Peyer's patch (tissue), 4 donors: ENCODE measurements at regions not wholly inside any gene's neighbourhood (a gene's known extent, or its start where the extent isn't known, plus 50 kb on each side); places are given as distances from the start of the nearest gene placed in this dataset.
"Not testable (repeated sequence)": the region's sequence is repeated elsewhere in the genome, so short reads cannot be mapped to it uniquely, and the experiment has no call there.

ENCODE experiments used
- DNase-seq, 3 donors: peaks; one replicate each; pipeline ENCODE4 v3.0.0-alpha.2; 2017 to 2019
- H3K27ac ChIP-seq, 4 donors: fragments of 200-600 bp; sonication (generic); one replicate each; pipeline ENCODE4 v1.5.1; 2016 to 2019
- H3K27me3 ChIP-seq, 2 donors: fragments of 200-600 bp; sonication (generic); one replicate each; pipeline ENCODE4 v1.5.1; 2019
- H3K36me3 ChIP-seq, 3 donors: fragments of 200-600 bp; sonication (generic); one replicate each; pipeline ENCODE4 v1.5.1; 2016 to 2019
- H3K4me1 ChIP-seq, 4 donors: fragments of 200-600 bp; sonication (generic); one replicate each; pipeline ENCODE4 v1.5.1; 2016 to 2019
- H3K4me3 ChIP-seq, 4 donors: fragments of 200-600 bp; sonication (generic); 1 replicate in 3 of 4; 2 replicates in 1 of 4; pipeline ENCODE4 v1.5.1; 2016 to 2019; ENCODE audit warnings: mild to moderate bottlenecking in 1 of 4
- H3K9me3 ChIP-seq, 4 donors: fragments of 200-600 bp; sonication (generic); one replicate each; pipeline ENCODE4 v1.5.1; 2016 to 2019; ENCODE audit warnings: mild to moderate bottlenecking in 1 of 4
- POLR2A ChIP-seq, 2 donors: fragments of 450-650 bp; IDR thresholded peaks; one replicate each; pipeline ENCODE4 v1.5.1; 2017; ENCODE audit warnings: antibody characterized with exemption in 2 of 2, mild to moderate bottlenecking in 2 of 2, moderate library complexity in 2 of 2
- TF ChIP-seq, protein P1 (sequence below), 6 experiments: fragments of 450-650 bp in 4 of 6; fragments of 200-600 bp in 2 of 6; sonication (generic) in 1 of 6; IDR thresholded peaks; one replicate each; pipeline ENCODE4 v1.5.1; 2017 to 2019; ENCODE audit warnings: antibody characterized with exemption in 6 of 6, mild to moderate bottlenecking in 3 of 6, moderate library complexity in 1 of 6

DNA sequence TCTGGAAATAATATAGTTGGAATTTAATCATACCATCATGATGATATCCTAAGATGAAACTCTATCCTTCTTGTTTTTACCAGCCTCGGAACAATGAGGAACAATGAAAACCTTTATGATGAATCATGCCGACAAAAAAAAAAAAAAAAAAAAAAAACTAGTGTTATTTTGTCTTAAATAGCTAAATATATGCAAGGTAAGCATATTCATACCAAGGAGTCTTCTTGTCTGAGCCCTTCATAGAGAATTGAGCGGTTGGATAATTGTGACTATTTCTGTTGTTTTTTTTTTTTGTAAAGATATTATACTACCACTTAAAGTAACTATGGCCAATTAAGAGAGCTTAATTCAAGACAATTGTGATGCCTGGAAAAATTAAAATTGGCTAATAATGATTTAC, 244.0 kb upstream of the PCDH9 start:
- no peak overlapping the region for H3K4me3 ChIP-seq
- no peaks in the 10 kb centered on the region for H3K4me1 ChIP-seq
- H3K27me3 ChIP-seq = no peaks in the 10 kb centered on the region
- no peak for DNase-seq
- TF ChIP-seq, protein P1, sequence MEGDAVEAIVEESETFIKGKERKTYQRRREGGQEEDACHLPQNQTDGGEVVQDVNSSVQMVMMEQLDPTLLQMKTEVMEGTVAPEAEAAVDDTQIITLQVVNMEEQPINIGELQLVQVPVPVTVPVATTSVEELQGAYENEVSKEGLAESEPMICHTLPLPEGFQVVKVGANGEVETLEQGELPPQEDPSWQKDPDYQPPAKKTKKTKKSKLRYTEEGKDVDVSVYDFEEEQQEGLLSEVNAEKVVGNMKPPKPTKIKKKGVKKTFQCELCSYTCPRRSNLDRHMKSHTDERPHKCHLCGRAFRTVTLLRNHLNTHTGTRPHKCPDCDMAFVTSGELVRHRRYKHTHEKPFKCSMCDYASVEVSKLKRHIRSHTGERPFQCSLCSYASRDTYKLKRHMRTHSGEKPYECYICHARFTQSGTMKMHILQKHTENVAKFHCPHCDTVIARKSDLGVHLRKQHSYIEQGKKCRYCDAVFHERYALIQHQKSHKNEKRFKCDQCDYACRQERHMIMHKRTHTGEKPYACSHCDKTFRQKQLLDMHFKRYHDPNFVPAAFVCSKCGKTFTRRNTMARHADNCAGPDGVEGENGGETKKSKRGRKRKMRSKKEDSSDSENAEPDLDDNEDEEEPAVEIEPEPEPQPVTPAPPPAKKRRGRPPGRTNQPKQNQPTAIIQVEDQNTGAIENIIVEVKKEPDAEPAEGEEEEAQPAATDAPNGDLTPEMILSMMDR (IDR thresholded peaks at IDR 0.05) = no peak
- TF ChIP-seq POLR2A (IDR thresholded peaks at IDR 0.05) = no peak
- no peak overlapping the region for H3K27ac ChIP-seq
- H3K9me3 ChIP-seq = no peaks in the 10 kb centered on the region
- no peaks in the 10 kb centered on the region for H3K36me3 ChIP-seq

DNA sequence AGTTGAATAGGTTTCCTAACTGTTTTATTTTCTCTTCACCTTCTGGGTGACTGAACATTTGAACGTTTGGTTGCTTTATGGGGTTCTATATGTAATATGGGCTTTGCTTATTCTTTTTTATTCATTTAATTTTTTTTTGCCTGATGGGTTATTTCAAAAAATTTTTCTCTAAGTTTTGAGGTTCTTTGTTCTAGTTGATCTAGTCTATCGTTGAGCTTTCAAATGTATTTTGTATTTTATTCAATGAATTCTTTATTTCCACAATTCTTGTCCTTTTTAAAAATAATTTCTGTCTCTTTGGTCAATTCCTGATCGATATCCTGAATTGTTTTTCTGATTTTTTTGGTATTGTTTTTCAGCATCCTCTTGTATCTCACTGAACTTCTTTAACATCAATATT, 239.5 kb upstream of the PCDH9 start:
- DNase-seq = no peak
- H3K4me3 ChIP-seq = no peak overlapping the region
- no peaks in the 10 kb centered on the region for H3K4me1 ChIP-seq
- H3K27ac ChIP-seq = no peak overlapping the region
- H3K36me3 ChIP-seq = no peaks in the 10 kb centered on the region
- H3K9me3 ChIP-seq = no peaks in the 10 kb centered on the region
- no peak for TF ChIP-seq POLR2A (IDR thresholded peaks at IDR 0.05)
- TF ChIP-seq, protein P1 (IDR thresholded peaks at IDR 0.05) = no peak
- H3K27me3 ChIP-seq = no peaks in the 10 kb centered on the region

DNA sequence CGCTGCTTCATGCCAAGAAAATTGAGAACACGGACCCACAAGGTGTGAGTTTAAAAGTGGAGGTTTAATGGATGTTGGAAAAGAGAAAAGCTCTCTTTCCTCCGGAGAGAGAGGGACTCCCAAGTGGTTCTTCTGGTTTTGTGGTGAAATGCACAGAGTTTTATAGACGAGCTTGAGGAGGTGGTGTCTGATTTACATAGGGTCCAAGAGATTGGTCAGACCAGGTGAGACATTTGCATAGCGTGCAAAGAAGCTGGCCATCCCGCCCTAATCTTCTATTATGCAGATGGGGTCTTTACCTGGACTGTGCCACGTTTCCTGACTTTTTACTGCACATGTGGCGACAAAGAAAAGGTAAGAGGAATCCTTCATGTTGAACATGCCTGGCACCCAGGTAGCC, 236.4 kb upstream of the PCDH9 start:
- H3K4me1 ChIP-seq = no peaks in the 10 kb centered on the region
- H3K27me3 ChIP-seq = no peaks in the 10 kb centered on the region
- no peaks in the 10 kb centered on the region for H3K9me3 ChIP-seq
- no peak overlapping the region for H3K27ac ChIP-seq
- no peaks in the 10 kb centered on the region for H3K36me3 ChIP-seq
- TF ChIP-seq, protein P1 (IDR thresholded peaks at IDR 0.05) = no peak
- no peak for TF ChIP-seq POLR2A (IDR thresholded peaks at IDR 0.05)
- DNase-seq = no peak
- no peak overlapping the region for H3K4me3 ChIP-seq

DNA sequence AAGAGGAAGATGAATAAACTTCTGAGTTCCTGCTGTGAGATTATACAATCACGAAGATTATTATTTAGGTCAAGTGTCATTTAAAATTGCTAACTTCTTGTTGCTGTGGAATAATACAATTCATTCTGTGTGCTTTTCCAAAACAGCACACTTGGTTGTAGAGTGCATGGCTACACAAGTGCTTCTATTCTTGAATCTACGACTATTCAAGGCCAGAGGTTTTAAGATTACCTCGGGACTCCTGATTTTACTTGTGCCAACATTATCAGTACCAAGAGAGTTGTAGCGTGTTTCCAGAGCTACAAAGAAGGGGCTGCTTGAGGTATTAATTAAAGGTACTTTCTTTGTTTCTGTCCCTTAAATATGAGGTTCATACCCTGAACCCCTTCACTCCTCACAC, 234.0 kb upstream of the PCDH9 start:
- no peaks in the 10 kb centered on the region for H3K36me3 ChIP-seq
- DNase-seq = no peak
- H3K4me1 ChIP-seq = no peaks in the 10 kb centered on the region
- TF ChIP-seq, protein P1 (IDR thresholded peaks at IDR 0.05) = no peak
- no peak for TF ChIP-seq POLR2A (IDR thresholded peaks at IDR 0.05)
- no peak overlapping the region for H3K4me3 ChIP-seq
- no peaks in the 10 kb centered on the region for H3K27me3 ChIP-seq
- H3K9me3 ChIP-seq = no peaks in the 10 kb centered on the region
- no peak overlapping the region for H3K27ac ChIP-seq

DNA sequence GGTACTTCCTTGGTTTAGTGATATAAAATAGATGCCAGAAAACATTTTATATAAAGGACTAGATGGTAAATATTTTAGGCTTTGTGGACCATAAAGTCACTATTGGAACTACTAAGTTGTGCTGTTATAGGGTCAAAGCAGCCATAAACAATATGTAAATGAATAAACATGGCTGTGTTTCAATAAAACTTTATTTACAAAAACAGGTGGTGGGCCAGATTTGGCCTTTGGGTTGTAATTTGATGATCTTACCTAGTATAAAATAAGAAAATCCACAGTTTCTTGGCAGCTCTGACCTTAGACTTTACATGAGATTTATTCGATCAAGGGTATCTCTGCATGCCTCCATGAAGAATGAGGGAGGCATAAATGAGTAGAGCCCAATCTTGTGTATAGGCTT, 232.0 kb upstream of the PCDH9 start:
- TF ChIP-seq, protein P1 (IDR thresholded peaks at IDR 0.05) = no peak
- TF ChIP-seq POLR2A (IDR thresholded peaks at IDR 0.05) = no peak

DNA sequence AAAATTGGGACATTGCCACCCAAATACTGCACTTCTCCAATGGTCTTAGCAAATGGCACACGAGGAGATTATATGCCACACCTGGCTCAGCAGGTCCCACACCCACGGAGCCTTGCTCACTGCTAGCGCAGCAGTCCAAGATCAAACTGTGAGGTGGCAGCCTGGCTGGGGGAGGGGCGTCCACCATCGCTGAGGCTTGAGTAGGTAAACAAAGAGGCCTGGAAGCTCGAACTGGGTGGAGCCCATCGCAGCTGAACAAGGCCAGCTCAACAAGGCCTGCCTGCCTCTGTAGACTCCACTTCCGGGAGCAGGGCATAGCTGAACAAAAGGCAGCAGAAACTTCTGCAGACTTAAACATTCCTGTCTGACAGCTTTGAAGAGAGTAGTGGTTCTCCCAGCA, 222.4 kb upstream of the PCDH9 start:
- H3K9me3 ChIP-seq, H3K36me3 ChIP-seq, H3K4me1 ChIP-seq, H3K27me3 ChIP-seq, H3K27ac ChIP-seq, H3K4me3 ChIP-seq, DNase-seq: not testable (repeated sequence)

More for the DNA sequence above, 232.0 kb upstream of the PCDH9 start:
- no peaks in the 10 kb centered on the region for H3K36me3 ChIP-seq
- no peaks in the 10 kb centered on the region for H3K27me3 ChIP-seq
- no peak overlapping the region for H3K27ac ChIP-seq
- no peak for DNase-seq
- no peak overlapping the region for H3K4me3 ChIP-seq
- no peaks in the 10 kb centered on the region for H3K4me1 ChIP-seq
- H3K9me3 ChIP-seq = no peaks in the 10 kb centered on the region
